Suprapubic skin (tissue), 3 donors: ENCODE measurements at regions not wholly inside any gene's neighbourhood (a gene's known extent, or its start where the extent isn't known, plus 50 kb on each side); places are given as distances from the start of the nearest gene placed in this dataset.
"Not testable (repeated sequence)": the region's sequence is repeated elsewhere in the genome, so short reads cannot be mapped to it uniquely, and the experiment has no call there.

ENCODE experiments used
- EP300 ChIP-seq: sonication (generic); formaldehyde crosslinking; IDR thresholded peaks from one replicate; pipeline ENCODE4 v1.6.1; 2017; ENCODE audit warnings: antibody characterized with exemption
- POLR2A ChIP-seq, 2 donors: fragments of 450-650 bp; IDR thresholded peaks; one replicate each; pipeline ENCODE4 v1.6.1; 2017; ENCODE audit warnings: antibody characterized with exemption in 2 of 2, mild to moderate bottlenecking in 2 of 2, moderate library complexity in 2 of 2
- TF ChIP-seq, protein P1 (sequence below), 2 donors: fragments of 200-600 bp in 1 of 2; fragments of 450-650 bp in 1 of 2; sonication (generic) in 1 of 2; IDR thresholded peaks; one replicate each; pipeline ENCODE4 v1.5.1; 2016 to 2019; ENCODE audit warnings: antibody characterized with exemption in 2 of 2, mild to moderate bottlenecking in 1 of 2, moderate library complexity in 1 of 2

DNA sequence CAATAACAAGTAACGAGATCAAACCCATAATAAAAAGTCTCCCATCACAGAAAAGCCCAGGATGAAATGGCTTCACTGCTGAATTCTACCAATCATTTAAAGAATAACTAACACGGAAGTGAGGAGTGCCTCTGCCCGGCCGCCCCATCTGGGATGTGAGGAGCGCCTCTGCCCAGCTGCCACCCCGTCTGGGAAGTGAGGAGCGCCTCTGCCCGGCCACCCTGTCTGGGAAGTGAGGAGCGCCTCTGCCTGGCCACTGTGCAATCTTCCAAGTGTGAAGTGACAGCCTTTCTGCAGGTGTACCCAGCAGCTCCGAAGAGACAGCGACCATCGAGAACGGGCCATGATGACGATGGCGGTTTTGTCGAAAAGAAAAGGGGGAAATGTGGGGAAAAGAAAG lies 528.8 kb upstream of the GRIA3 start:
- TF ChIP-seq, protein P1, sequence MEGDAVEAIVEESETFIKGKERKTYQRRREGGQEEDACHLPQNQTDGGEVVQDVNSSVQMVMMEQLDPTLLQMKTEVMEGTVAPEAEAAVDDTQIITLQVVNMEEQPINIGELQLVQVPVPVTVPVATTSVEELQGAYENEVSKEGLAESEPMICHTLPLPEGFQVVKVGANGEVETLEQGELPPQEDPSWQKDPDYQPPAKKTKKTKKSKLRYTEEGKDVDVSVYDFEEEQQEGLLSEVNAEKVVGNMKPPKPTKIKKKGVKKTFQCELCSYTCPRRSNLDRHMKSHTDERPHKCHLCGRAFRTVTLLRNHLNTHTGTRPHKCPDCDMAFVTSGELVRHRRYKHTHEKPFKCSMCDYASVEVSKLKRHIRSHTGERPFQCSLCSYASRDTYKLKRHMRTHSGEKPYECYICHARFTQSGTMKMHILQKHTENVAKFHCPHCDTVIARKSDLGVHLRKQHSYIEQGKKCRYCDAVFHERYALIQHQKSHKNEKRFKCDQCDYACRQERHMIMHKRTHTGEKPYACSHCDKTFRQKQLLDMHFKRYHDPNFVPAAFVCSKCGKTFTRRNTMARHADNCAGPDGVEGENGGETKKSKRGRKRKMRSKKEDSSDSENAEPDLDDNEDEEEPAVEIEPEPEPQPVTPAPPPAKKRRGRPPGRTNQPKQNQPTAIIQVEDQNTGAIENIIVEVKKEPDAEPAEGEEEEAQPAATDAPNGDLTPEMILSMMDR (IDR thresholded peaks at IDR 0.05): not testable (repeated sequence)
- not testable (repeated sequence) for TF ChIP-seq EP300; POLR2A (IDR thresholded peaks at IDR 0.05)
